Stimulated activated CD8-positive, alpha-beta memory T cell treated with anti-CD3 and anti-CD28 coated beads, Interleukin-7, amount 100 ng/mL, for 48 hours (primary cell): ENCODE measurements at regions not wholly inside any gene's neighbourhood (a gene's known extent, or its start where the extent isn't known, plus 50 kb on each side); places are given as distances from the start of the nearest gene placed in this dataset.
"Not testable (repeated sequence)": the region's sequence is repeated elsewhere in the genome, so short reads cannot be mapped to it uniquely, and the experiment has no call there.

ENCODE experiments used
- DNase-seq, 2 donors: peaks; one replicate each; pipeline ENCODE4 v3.0.0-alpha.2; 2020; ENCODE audit warnings: low read depth in 1 of 2; ENCODE audit errors: extremely low read depth in 1 of 2

DNA sequence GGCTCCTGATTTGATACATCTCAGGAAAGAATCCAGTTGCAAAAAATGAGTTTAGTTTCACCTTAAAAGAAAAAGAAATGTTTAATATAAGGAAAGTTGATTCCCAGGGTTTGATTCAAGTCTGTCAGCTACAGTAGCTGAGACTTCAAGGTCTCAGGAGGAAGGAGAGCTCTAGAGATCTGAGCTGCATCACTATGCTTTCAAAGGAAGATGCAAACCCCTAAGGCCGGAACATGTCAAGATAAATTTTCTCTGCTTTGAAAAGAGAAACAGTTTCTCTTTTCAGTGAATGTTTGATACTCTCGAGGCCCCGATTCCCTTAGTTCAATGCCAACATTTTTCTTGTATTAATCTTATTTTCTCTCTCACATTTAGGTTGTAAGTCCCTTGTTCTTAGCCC, 128.6 kb downstream of the RGPD3 start:
- DNase-seq, result no peak

DNA sequence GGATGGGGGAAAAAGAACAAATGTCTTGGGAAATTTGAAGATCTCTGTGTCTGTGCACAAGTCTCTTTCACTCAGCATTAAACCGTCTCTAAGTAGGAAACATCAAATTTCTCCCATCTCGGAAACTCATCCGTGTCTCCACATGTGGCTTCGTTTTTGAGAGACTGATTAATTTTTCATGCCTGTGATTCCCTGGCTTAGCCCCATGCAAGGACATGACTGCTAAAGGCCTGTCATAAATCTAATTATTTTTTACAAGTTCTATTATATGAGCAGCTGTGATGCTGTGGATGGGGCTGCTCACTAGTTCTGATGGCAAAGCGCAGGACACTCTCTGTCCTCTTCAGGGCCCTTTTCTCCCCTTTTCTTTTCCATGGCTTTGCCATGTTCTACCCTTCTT, 129.1 kb downstream of the RGPD3 start:
- DNase-seq, result no peak

DNA sequence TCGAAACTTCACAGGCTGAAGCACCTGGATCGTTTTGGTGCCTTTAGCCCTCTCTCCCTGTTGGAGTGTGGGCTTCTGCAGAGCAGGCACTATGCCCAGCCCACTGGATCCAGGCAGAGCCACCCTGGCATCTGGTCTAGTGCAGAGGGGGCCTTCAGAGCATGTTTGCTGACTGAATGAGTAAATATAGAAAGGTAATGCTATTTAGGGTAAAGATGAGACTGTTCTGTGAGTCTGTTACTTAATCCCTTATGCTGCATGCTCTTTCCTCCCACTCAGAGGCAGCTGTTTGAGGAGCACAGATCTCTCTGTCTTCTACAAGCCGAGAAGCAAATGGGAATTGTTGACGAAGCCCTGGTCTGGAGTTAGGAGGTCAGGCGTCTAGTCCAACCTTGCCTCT, 130.2 kb downstream of the RGPD3 start:
- DNase-seq, result no peak

DNA sequence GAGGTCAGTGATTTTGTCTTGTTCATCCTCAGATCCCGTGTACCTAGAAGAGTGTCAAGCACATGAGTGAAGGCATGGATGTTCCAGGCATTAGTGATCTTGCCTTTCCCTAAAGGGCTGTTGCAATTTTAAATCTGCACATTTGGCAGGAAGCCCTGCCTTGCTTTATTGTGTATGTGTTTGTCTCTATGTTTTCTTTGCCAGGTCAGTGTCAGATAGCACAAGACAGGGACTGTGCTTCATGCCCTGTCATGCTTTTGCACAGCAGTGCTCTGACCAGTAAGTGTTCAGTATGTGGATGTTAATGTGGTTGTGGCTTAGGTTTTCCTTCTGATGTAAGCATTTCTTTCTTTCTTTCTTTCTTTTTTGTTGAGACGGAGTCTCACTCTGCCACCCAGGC, 131.5 kb downstream of the RGPD3 start:
- no peak for DNase-seq

DNA sequence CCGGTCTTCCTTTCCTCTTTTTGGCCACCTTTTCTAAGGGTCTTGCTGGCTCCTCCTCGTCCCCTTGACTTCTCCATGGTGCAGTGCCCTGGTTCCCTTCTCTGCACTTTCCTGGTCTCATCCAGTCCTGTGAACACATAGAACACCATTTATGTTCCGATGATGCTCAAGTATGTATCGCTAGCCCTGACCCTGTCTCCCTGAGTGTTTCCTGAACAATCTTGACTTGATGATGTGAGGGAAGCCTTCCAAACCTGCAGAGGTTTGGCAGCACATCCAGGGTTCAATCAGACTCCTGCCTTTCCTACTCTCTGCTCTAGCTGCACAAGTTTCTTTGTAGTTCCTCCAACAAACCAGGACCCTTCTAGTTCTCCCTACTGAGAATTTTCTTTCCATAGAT, 132.1 kb downstream of the RGPD3 start:
- no peak for DNase-seq

DNA sequence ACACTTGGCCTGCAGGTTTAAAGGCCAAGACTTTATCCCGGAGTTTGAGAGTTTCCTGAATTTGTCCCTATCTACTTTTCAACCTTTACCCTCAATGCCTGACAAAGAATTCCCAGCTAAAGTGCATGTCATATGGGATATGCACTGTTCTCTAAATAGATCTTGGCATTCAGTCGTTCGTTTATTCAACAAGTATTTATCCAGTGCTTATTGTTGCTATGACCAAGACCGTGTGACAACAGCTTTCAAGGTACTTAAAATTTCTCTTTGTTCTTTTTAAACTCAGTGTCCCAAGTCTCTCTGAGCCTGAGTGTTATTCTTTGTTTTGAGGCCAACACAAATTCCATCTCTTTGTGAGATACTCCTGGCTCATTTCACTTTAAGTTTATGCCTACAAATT, 133.4 kb downstream of the RGPD3 start:
- no peak for DNase-seq

DNA sequence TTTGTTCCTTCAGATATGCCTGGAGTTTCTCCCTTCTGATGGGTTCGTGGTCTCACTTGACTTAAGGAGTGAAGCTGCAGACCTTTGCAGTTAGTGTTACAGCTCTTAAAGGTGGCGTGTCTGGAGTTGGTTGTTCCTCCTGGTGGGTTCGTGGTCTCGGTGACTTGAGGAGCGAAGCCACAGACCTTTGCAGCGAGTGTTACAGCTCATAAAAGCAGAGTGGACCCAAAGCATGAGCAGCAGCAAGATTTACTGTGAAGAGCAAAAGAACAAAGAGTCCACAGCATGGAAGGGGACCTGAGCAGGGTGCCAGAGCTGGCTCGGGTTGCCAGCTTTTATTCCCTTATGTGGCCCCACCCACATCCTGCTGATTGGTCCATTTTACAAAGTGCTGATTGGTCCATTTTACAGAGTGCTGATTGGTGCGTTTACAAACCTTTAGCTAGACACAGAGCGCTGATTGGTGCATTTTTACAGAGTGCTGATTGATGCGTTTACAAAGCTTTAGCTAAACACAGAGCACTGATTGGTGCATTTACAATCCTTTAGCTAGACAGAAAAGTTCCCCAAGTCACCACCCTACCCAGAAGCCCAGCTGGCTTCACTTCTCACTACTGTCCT, 134.8 kb downstream of the RGPD3 start:
- DNase-seq, result not testable (repeated sequence)

DNA sequence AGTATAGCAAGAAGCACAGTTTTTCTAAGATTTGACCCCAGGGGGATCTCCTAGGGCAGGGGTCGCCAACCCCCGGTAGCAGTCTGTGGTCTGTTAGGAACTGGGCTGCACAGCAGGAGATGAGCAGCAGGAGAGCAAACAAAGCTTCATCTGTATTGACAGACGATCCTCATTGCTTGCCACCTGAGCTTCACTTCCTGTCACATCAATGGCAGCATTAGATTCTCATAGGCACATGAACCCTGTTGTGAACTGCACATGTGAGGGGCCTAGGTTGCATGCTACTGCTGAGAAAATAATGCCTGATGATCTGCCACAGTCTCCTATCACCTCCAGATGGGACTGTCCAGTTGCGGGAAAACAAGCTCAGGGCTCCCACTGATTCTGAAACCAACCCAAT, 136.2 kb downstream of the RGPD3 start:
- DNase-seq, result no peak

DNA sequence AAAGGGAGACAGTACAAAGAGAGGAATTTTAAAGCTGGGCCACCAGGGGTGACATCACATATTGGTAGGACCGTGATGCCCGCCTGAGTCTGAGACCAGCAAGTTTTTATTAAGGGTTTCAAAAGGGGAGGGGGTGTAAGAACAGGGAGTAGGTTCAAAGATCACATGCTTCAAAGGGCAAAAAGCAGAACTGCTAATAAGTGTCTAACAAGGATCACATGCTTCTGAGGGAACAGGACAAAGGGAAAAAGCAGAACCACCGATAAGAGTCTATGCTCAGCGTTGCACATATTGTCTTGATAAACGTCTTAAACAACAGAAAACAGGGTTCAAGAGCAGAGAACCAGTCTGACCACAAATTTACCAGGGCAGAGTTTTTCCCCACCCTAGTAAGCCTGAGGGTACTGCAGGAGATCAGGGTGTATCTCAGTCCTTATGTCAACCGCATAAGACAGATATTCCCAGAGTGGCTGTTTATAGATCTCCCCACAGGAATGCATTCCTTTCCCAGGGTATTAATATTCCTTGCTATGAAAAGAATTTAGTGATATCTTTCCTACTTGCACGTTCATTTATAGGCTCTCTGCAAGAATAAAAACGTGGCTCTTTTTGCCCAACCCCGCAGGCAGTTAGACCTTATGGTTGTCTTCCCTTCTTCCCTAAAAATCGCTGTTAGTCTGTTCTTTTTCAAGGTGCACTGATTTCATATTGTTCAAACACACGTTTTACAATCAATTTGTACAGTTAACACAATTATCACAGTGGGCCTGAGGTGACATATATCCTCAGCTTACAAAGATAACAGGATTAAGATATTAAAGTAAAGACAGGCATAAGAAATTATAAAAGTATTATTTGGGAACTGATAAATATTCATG, 136.5 kb upstream of the UXS1 start:
- DNase-seq, result not testable (repeated sequence)

DNA sequence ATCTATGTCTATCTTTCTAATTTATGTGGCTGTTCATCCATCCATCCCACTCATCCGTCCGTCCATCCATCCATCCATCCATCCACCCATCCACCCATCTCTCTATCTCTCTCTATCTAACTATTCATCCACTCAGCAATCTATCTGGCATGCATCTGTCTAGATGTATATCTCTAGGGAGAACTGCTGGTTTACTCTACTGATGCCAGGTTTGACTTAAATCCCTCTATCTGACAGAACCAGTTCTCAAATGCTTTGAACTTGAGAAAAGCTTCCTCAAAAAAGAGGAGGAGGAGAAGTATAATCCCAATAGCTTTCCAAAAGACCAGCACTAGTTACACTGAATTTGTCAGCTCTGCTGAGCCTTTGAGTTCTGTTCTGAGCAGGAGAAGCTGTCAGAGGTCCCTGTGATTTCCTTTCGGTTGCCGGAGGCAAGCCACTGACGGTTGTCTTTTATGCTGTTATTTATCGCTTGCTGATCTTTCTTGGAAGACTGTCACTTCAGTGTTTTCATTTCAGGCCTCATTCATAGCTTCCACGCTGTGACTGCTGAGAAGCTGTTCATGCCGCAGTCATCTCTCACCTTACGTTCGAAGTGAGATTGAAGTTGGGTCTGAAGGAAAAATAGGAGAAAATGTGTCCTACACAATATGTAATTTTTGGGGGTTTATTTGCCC, 129.4 kb upstream of the UXS1 start:
- no peak for DNase-seq

DNA sequence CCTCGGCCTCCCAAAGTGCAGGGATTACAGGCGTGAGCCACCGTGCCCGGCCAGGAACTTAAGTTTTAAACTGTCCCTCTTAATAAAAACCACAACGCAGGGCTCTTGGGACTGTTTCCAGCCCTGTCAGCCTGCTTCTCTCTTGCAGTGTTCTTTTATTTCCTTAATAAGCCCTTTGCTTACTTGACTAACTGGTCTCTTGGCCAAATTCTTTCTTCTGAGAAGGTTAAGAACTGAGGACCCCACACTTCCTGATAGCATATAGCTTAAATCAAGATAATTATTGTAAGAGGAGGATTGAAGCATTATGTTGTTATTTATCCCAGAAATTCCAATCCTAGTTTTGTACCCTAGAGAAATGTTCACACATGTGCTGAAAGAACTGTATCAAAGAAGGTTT, 128.2 kb upstream of the UXS1 start:
- DNase-seq, result no peak

DNA sequence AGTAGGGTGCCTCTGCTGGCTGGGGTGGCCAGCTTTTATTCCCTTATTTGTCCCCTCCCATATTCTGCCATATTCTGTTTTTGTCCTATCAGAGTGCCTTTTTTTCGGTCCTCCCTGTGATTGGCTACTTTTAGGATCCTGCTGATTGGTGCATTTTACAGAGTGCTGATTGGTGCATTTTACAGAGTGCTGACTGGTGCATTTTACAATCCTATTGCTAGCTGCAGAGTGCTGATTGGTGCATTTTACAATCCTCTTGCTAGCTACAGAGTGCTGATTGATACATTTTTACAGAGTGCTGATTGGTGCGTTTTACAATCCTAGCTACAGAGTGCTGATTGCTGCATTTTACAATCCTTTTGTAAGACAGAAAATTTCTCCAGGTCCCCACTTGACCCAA, 126.3 kb upstream of the UXS1 start:
- not testable (repeated sequence) for DNase-seq

DNA sequence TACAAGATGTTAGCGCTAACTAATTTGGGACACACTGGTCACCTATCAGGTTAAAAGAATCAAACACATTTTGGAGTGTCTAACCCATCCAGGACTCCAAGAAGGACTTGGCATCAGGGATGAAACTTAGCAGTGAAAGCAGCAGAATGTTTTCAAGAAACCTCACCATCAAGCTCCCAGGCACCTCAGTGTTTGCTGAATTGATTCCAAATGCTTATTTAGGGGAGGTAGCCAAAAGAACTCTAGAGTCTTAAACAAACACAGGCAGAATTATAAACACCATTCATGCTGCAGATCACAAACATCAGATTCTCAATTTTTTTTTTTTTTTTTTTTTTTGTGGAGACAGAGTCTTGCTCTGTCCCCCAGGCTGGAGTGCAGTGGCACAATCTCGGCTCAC, 122.8 kb upstream of the UXS1 start:
- no peak for DNase-seq

DNA sequence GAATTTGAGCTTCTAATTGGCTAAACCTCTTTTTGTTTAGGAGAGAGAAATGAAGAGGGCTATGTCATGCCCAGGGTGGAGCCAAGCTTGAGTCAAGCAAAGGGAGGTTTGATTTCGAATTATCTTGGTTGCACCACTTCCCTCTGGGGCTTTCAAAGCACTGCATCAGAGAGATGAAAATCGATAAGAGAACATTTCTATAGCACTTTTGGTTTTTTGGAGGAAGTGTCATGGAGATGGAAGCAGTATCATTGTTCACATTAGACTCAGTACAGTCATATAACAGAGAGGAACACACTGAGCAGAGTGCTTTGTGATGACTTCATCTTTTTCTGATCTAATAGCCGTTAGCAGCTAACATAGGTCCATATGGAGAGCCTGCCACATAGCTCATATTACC, 120.3 kb upstream of the UXS1 start:
- no peak for DNase-seq

DNA sequence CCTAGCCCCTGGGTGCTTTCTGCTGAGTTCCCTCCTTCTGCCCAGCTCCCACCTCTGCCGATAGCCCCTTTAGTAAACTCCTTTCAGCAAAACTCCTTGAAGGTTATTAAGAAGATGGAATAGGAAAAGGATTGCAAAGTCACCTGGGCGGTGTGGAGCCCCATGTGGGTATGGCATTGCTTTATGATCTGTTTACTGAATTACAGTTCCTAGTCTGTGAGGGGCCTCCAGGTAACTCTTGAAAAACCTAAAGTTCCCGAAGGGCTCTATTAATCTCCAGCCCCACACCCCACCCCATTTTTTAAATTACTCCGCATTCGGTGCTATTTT, 116.9 kb upstream of the UXS1 start:
- DNase-seq, result no peak

DNA sequence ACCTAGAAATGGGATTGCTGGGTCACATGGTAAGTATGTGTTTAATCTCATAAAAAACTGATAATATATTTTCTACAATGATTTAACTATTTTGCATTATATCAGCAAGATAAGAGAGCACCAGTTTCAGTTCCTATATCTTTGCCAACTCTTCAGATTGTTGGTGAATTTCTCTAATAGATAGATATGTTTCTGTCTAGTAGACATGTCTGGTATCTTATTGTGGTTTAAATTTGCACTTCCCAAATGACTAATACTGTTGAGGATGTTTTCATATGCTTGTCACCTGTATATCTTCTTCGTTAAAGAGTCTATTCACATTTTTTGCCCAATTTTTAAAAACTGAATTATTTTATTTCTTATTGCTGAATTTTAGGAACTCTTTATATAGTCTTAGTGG, 113.8 kb upstream of the UXS1 start:
- DNase-seq, result no peak

DNA sequence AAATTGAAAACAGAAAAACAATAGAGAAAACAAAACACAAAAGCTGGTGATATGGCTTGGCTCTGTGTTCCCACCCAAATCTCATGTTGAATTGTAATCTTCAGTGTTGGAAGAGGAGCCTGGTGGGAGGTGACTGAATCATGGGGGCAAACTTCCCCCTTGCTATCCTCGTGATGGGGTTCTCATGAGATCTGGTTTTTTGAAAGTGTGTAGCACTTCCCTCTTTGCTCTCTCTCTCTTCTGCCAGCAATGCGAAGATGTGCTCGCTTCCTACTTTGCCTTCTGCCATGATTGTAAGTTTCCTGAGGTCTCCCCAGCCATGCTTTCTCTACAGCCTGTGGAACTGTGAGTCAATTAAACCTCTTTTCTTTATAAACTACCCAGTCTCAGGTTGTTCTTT, 112.3 kb upstream of the UXS1 start:
- DNase-seq, result no peak

DNA sequence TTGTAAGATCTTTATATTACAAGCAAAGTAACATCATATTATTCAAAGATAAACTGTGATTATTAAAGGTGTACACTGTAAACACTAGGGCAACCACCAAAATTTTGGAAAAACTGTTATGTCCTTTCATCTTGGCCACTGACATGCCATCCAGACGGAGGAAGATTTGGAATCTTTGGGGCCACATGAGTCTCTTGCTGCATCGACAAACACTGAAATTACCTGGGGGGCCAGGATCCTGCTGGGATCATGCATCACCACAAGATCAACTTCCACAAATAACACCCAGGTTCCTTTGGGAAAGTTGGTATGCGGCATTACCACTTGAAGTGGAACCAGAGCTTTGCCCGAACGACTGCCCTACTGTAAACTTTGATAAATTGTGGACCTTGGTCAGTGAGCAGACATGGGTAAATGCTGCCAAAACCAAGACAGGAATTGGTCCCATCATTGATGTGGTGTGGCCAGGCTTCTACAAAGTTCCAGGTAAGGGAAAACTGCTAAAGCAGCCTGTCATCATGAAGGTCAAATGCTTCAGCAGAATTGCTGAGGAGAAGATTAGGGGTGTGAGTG, 110.6 kb upstream of the UXS1 start:
- no peak for DNase-seq

DNA sequence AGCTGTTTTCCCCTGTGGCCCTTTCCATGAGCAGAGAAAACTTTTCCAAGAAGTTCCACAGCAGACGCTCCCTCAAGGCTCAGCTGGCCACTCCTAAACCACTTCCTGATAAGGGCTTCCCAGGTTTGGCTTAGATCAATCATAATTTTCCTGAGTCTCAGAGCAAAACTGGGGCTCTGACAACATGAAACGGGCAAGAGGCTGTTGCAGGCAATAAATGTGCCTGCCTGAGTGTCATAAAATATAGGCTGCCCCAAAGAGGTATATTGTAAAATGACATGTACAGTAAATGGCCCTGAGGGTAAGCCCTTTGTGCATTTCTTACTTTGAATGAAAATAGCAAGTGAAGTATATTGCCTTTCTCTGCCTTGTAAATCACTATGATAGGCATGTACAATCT, 105.6 kb upstream of the UXS1 start:
- DNase-seq, result no peak

DNA sequence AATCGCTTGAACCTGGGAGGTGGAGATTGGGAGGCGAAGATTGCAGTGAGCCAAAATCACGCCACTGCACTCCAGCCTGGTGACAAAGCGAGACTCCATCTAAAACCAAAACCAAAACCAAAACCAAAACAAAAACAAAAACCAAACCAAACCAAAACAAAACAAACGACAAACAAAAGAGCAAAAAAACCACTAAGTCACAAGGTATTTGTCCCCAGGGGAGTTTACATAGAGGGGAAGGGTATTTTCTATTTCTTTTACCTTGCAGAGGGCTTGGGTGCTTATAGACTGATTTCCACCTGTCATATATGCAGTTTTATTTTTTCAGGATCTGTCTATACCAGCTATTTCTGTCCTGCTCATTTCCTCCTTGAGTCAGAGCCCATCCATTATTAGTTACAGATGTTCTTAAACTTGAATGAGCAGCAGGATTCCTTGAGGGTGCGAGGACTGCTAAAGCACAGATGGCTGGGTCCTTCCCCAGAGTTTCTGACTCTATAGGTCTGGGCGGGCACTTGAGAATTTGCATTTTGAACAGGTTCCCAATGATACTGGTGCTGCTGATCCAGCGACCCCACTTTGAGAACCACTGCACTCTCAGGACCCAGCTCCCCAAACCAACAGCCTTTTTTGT, 102.2 kb upstream of the UXS1 start:
- DNase-seq, result no peak

DNA sequence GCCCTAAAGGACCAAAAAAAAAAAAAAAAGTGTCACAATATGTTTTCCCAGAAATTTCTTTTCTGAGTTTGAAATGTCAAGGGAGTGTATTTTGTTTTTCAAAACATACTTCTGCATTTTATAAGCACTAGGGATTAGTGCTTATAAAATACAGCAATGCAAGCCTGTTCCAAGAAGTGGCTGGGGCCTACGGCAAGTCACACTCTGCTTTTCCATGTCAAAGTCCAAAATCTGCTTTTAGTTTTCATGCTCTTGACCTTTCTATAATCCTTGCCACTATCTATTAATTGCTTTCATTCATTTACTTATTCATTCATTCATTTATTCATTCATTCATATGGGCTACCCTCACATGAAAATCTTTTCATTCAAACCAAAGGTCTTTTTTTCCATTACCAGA, 100.1 kb upstream of the UXS1 start:
- DNase-seq, result no peak
